HG03558 (cell line): ENCODE measurements at regions not wholly inside any gene's neighbourhood (a gene's known extent, or its start where the extent isn't known, plus 50 kb on each side); places are given as distances from the start of the nearest gene placed in this dataset.
"Not testable (repeated sequence)": the region's sequence is repeated elsewhere in the genome, so short reads cannot be mapped to it uniquely, and the experiment has no call there.

Source experiments
- ATAC-seq: cut with Tn5 transposase; IDR thresholded peaks from one replicate; pipeline ENCODE4 v1.9.1; 2021; ENCODE audit warnings: moderate number of reproducible peaks; ENCODE audit not compliant: unreplicated experiment; ENCODE audit errors: extremely low read depth

DNA sequence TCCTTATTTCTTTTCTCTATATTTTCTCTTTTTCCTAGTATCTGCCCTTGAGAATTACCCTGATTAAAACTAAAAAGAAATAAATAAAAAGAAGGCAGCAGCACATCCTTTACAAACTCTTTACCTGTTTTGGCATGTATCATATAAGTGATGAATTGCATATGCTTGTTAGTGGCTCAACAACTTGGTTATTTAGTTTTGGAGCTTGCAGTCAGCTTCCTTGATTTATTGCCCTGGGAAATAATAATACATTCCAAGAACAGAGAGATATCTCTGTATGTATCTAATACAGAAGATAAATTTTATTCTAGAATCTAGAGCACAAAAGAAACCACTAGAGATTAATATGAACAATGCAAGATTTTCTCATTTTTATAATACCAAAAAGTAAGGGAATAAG lies 139.8 kb upstream of the ZC3H15 start:
- no peak for ATAC-seq

DNA sequence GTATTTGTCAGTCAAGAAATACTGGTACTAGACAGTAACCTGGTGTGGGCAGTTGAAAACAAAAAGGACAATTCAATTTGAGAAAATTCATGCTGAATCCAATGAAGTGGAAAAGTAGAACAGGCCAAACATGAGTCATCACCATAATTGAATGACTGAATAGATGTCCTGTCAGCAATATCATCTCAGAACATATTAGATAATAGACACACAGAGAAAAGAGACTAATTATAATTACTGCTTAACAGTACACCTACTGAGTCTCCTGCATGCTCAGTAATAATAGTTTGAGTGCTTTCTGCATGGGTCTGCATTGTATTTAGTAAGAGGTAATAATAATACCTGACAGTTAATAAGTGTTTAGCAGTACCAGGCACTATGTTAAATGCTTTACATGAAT lies 138.6 kb upstream of the ZC3H15 start:
- ATAC-seq: no peak

DNA sequence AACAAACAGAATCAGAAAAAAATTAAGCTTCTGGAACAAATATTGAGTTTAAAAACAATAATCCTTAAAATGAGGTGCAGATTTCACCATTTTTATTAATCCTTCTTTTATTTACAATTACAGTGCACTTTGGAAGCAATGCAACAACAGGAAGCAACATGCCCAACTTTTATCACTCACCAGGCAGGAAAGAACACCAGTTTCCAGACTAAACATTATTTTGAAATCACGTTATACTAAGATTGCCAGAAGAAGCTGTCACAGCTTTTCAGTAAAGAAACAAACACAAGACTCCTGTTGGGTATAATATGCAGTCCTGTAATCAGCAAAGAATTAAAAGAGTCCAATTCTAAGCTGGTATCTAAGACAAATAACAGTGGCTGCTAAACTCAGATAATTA lies 137.9 kb upstream of the ZC3H15 start:
- ATAC-seq: no peak

- ATAC-seq: no peak
Observed at GRCh38 chr2:186349508-186349907, 136.6 kb upstream of the ZC3H15 start.

GRCh38 chr2:186354160-186354559 lies 131.9 kb upstream of the ZC3H15 start:
- not testable (repeated sequence) for ATAC-seq

DNA sequence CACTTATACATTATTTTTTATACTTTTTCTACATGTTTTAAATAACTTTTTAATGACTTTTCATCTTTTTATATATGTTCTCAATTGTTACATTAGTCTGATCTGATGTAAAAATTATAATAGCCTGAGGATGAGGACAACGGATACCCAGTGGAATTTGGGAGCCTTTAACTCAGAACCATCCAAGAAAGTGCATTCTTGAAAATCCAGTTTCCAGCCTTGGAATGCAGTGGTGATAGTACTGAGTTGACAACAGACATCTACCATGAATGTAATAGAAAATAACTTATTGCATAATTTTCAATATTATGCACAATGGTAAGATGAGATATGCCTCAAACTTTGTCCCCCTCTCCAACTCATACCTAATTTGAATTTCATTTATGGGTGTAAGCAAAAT lies 120.7 kb upstream of the ZC3H15 start:
- ATAC-seq: no peak

GRCh38 chr2:186379052-186379451 lies 107.0 kb upstream of the ZC3H15 start:
- no peak for ATAC-seq

DNA sequence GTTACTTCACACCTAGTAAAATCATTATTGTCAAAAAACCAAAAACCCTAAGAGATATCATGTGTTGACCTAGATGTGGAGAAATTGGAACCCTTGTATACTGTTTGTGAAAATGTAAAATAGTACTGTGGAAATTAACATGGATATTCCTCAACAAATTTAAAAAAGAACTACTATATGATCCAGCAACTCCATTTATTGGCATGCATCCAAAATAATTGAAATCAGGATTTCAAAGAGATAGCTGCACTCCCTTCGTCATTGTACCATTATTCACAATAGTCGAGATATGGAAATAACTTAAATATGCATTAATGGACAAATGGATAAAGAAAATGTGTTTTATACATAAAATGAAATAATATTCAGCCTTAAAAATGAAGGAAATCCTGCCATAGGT lies 105.3 kb upstream of the ZC3H15 start:
- ATAC-seq: no peak

GRCh38 chr2:186381573-186381972 lies 104.5 kb upstream of the ZC3H15 start:
- ATAC-seq: no peak

DNA sequence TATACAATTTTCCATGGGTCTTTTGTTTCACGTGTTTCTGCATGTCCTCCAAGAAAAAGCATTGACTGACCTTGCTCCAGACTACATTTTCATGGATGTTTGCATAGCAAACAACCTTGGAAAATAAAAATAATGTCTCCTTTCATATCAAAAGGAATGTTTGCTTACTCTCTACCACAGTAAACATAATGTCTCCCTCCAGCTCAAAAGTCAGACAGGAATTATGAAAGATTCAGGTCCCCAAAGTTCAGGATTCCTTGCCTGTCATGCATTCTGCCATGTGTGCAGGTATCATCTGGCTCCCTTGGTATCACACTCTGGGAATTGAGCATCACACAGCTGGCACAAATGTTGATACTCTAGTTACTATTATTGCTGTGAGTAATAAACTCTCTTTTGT lies 103.1 kb upstream of the ZC3H15 start:
- no peak for ATAC-seq

DNA sequence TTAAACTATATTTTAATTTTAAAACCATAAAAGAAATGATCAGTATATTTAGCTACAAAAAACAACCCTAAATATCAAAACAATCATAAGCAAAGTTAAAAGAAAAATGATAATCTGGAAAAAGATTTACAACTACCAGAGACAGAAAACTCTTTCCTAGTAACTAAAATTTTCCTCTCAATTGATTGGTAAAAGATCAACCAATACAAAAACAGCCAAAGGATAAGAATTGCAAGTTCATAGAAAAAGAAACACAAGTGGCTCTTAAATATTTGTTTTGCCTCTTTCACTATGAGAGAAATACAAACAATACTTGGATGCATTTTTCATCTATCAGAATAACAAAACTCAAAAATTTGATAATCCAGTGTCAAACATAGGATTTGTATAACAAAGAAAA lies 101.8 kb upstream of the ZC3H15 start:
- ATAC-seq: no peak

- not testable (repeated sequence) for ATAC-seq
Observed at GRCh38 chr2:186385638-186386201, 100.3 kb upstream of the ZC3H15 start.

- peak; percentile 81 for ATAC-seq
Observed at GRCh38 chr2:186399082-186399644, 86.9 kb upstream of the ZC3H15 start.

DNA sequence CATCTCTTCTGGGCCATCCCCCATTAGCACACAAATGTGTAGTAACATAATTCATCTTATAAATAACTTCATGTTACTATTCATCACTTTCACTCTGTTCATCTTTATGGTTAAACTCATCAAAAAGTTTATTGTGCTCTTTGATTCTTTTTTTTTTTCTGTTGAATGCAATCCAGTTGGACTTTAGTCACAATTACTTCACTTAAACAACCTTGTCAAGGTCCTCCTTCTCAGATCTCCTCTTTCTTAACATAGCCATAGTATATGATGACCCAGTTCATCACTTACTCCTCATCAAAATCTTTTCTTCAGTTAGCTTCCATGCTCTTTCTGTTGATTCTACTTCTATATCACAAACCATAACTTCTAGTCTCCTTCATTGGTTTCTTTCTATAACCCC lies 80.2 kb upstream of the ZC3H15 start:
- ATAC-seq: no peak

DNA sequence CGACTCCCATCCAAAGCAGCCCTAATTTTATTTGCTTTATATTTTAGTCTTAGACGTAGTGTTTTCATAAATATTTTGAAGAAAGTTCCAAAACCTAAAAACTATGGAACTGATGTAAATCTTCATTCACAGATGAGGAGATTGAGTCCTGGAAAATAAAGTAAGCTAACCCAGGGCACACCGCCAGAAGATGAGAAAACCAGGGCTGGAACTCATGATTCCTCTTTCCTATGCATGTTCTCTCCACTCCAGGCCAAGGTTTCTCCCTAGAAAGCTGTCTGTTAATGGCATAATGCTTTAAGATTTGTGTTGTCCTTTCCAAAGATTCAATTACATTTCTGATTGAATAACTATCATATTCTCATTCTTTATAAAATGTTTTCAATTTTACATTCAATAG lies 78.4 kb upstream of the ZC3H15 start:
- ATAC-seq: no peak

DNA sequence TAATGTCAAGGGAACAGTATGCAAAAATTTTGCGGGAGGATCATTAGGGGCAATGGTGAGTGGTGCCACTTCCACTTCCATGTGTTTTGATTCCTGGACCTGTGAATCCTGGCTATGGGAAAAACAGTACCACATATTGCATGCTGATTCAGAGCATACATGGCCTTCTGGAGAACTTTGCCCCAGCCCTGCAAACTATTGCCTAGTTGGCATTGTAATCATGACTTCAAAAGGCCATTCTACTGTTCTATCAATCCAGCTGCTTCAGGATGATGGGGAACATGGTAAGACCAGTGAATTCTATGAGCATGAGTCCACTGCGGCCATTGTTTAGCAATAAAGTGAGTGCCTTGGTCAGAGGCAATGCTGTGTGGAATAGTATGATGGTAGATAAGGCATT lies 75.3 kb upstream of the ZC3H15 start:
- ATAC-seq: no peak

DNA sequence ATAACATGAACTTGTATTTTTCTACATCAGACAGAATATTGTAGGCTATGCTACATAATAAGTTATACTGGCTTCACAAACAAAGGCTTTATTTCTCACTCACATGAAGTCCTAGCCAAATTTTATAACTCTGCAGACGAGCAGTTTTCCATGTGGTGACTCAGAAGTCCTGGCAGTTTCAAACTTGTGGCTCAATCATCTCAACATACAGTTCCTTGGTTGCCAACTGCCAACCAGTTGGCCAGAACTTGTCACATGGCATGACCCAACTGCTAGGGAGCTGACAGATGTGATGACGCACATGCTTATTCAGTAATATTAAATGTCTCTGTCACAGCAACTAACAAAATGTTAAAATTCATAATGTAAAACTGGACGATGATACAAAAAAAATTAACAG lies 63.8 kb upstream of the ZC3H15 start:
- ATAC-seq: no peak

GRCh38 chr2:186423481-186423880 lies 62.6 kb upstream of the ZC3H15 start:
- no peak for ATAC-seq

DNA sequence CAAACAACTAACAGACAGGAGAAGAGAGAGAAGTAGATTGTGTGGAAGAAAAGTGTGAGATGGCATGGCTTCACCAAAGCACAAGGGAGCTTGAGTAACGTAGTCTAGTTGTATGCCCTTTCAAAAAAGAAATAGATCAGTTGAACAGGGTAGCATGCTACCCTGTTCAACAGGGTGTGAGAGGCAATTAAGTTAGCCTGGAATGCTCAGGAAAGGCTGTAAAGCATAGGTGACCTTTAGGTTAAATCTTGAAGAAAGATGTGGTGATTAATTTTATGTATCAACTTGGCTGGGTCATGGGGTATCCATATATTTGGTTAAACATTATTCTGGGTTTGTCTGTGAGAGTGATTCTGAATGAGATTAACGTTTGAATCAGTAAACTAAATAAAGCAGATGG lies 61.8 kb upstream of the ZC3H15 start:
- ATAC-seq: no peak

DNA sequence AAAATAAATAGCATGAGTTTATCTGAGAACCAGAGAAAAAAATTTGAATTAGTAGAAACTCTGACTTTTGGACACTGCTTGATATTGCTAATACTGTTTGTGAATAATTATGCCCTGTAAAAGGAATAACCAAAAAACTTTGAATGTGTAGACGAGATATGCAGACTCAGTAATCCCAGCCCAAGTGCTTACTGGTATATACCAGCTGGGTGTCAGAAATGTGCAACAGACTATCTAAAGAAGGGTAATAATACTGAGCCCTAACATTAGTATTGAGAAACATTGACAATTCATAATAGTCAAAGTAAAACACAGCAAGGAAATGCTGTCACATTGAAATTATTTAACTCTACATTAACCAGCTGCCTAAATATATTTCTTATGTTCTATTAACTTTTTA lies 60.5 kb upstream of the ZC3H15 start:
- ATAC-seq: no peak

GRCh38 chr2:186426153-186427016 lies 59.7 kb upstream of the ZC3H15 start:
- peak; percentile 93 for ATAC-seq

- peak; percentile 13 for ATAC-seq
Observed at GRCh38 chr2:186427017-186427350, 59.1 kb upstream of the ZC3H15 start.
